H1 (cell line): ENCODE measurements at regions not wholly inside any gene's neighbourhood (a gene's known extent, or its start where the extent isn't known, plus 50 kb on each side); places are given as distances from the start of the nearest gene placed in this dataset.
A peak's percentile ranks its signal among the peaks of the same experiment; 100 is the strongest.
"Not testable (repeated sequence)": the region's sequence is repeated elsewhere in the genome, so short reads cannot be mapped to it uniquely, and the experiment has no call there.

ENCODE experiments used
- CTCF ChIA-PET: fragments of 300-600 bp; sonication (Branson Sonifier 250); formaldehyde crosslinking; loops from one replicate; lab custom pipeline; 2021; ENCODE audit not compliant: partially characterized antibody; lab: Charles Lee
- POLR2A ChIA-PET: fragments of 300-600 bp; sonication (Branson Sonifier 250); formaldehyde crosslinking; loops from one replicate; lab custom pipeline; 2021; ENCODE audit warnings: inconsistent platforms; ENCODE audit not compliant: partially characterized antibody; lab: Charles Lee
- DNase-seq, 2 experiments: peaks; one replicate each; pipeline versions ENCODE4 v3.0.0 to v3.0.0-alpha.2; 2010 to 2022; ENCODE audit warnings: low spot score in 2 of 2, low read depth in 1 of 2, mixed read lengths in 1 of 2
- FAIRE-seq: peaks from 2 replicates; lab custom pipeline; 2011; peaks lifted over from hg19 to GRCh38; lab: Jason Lieb, UNC
- H2AFZ ChIP-seq: 2 replicates; pipeline ENCODE4 v1.8.1; 2012; ENCODE audit warnings: low read length, inconsistent platforms
- H2AK5ac ChIP-seq: 2 replicates; pipeline ENCODE4 v1.6.1; 2013; ENCODE audit warnings: low read depth, low read length
- H2BK120ac ChIP-seq: replicated peaks from 2 replicates; pipeline ENCODE3; 2013; ENCODE audit warnings: low read depth, low read length, inconsistent platforms
- H2BK12ac ChIP-seq: 2 replicates; pipeline ENCODE4 v1.6.1; 2013; ENCODE audit warnings: low read depth, low read length
- H2BK15ac ChIP-seq: 2 replicates; pipeline ENCODE4 v1.6.1; 2013; ENCODE audit warnings: low read length
- H2BK20ac ChIP-seq: 2 replicates; pipeline ENCODE4 v1.6.1; 2013; ENCODE audit warnings: low read length
- H2BK5ac ChIP-seq: 2 replicates; pipeline ENCODE4 v1.6.1; 2013; ENCODE audit warnings: low read depth, low read length
- H3K14ac ChIP-seq: 2 replicates; pipeline ENCODE4 v1.6.1; 2013; ENCODE audit warnings: inconsistent platforms; ENCODE audit not compliant: insufficient read length
- H3K18ac ChIP-seq: 2 replicates; pipeline ENCODE4 v1.6.1; 2013; ENCODE audit warnings: low read length; ENCODE audit errors: extremely low read depth
- H3K23ac ChIP-seq: 2 replicates; pipeline ENCODE4 v1.6.1; 2013; ENCODE audit warnings: inconsistent platforms; ENCODE audit not compliant: insufficient read length
- H3K23me2 ChIP-seq: 2 replicates; pipeline ENCODE4 v1.6.1; 2013; ENCODE audit warnings: low read depth, low read length
- H3K27ac ChIP-seq: 2 replicates; pipeline ENCODE4 v1.6.1; 2011; ENCODE audit warnings: low read depth, low read length, inconsistent platforms
- H3K27me3 ChIP-seq, 4 experiments: replicated peaks in 1 of 4; 1 replicate in 1 of 4; 2 replicates in 3 of 4; pipeline versions ENCODE4 v1.6.1 to v1.8.1; 2011 to 2013; ENCODE audit warnings: low read length in 3 of 4, mild to moderate bottlenecking in 3 of 4, inconsistent platforms in 2 of 4, mixed read lengths in 2 of 4, moderate library complexity in 1 of 4; ENCODE audit not compliant: control insufficient read depth in 3 of 4, insufficient read depth in 3 of 4; ENCODE audit errors: extremely low read depth in 1 of 4
- H3K36me3 ChIP-seq, 4 experiments: 2 replicates each; pipeline versions ENCODE4 v1.6.1 to v1.8.1; 2011 to 2013; ENCODE audit warnings: mild to moderate bottlenecking in 4 of 4, low read length in 3 of 4, moderate library complexity in 2 of 4, control low read depth in 1 of 4, inconsistent platforms in 1 of 4; ENCODE audit not compliant: insufficient read depth in 4 of 4, control insufficient read depth in 2 of 4
- H3K4ac ChIP-seq: replicated peaks from 2 replicates; pipeline ENCODE3; 2013; ENCODE audit warnings: low read length, low read depth, mixed read lengths, inconsistent platforms; ENCODE audit not compliant: insufficient read length
- H3K4me1 ChIP-seq, 4 experiments: replicated peaks in 1 of 4; 1 replicate in 1 of 4; 2 replicates in 3 of 4; pipeline versions ENCODE4 v1.6.1 to v1.8.1; 2011 to 2013; ENCODE audit warnings: low read length in 3 of 4, inconsistent platforms in 2 of 4, mixed read lengths in 1 of 4; ENCODE audit not compliant: insufficient read depth in 4 of 4, control insufficient read depth in 3 of 4
- H3K4me2 ChIP-seq, 2 experiments: 2 replicates each; pipeline versions ENCODE4 v1.6.1 to v1.8.1; 2011 to 2013; ENCODE audit warnings: low read depth in 2 of 2, low read length in 2 of 2, control low read depth in 1 of 2, inconsistent platforms in 1 of 2, mild to moderate bottlenecking in 1 of 2; ENCODE audit not compliant: insufficient read depth in 1 of 2
- H3K4me3 ChIP-seq, 4 experiments: fragments of 200-600, 300-600 bp in 1 of 4; sonication (generic), shearing (Covaris generic), sonication (Bioruptor Twin) in 1 of 4; 2 replicates each; pipeline versions ENCODE4 v1.5.1 to v1.8.1; 2011 to 2016; ENCODE audit warnings: low read length in 4 of 4, low read depth in 3 of 4, control low read depth in 2 of 4, inconsistent platforms in 2 of 4, mild to moderate bottlenecking in 2 of 4, mixed read lengths in 1 of 4, moderate library complexity in 1 of 4; ENCODE audit not compliant: insufficient read depth in 2 of 4; ENCODE audit errors: extremely low read depth in 1 of 4
- H3K56ac ChIP-seq: replicated peaks from 2 replicates; pipeline ENCODE3; 2013; ENCODE audit warnings: low read depth, mild to moderate bottlenecking, mixed read lengths, low read length, inconsistent platforms; ENCODE audit not compliant: insufficient read length
- H3K79me1 ChIP-seq: 2 replicates; pipeline ENCODE4 v1.6.1; 2013; ENCODE audit warnings: low read depth, low read length, control low read depth
- H3K79me2 ChIP-seq, 2 experiments: 2 replicates each; pipeline versions ENCODE4 v1.6.1 to v1.8.1; 2012 to 2013; ENCODE audit warnings: low read length in 2 of 2, mild to moderate bottlenecking in 2 of 2, inconsistent platforms in 1 of 2; ENCODE audit not compliant: insufficient read depth in 2 of 2, control insufficient read depth in 1 of 2
- H3K9ac ChIP-seq, 4 experiments: replicated peaks in 1 of 4; 1 replicate in 1 of 4; 2 replicates in 3 of 4; pipeline versions ENCODE4 v1.6.1 to v1.8.1; 2011 to 2013; ENCODE audit warnings: low read depth in 3 of 4, low read length in 3 of 4, control low read depth in 2 of 4, mild to moderate bottlenecking in 2 of 4, moderate library complexity in 2 of 4, inconsistent platforms in 1 of 4; ENCODE audit errors: extremely low read depth in 1 of 4
- H3K9me3 ChIP-seq, 2 experiments: 2 replicates each; pipeline versions ENCODE4 v1.6.1 to v1.8.1; 2012 to 2013; ENCODE audit warnings: mild to moderate bottlenecking in 2 of 2, moderate library complexity in 2 of 2, control low read depth in 1 of 2, inconsistent platforms in 1 of 2, low read depth in 1 of 2, low read length in 1 of 2, mixed read lengths in 1 of 2; ENCODE audit not compliant: insufficient read depth in 2 of 2
- H4K20me1 ChIP-seq, 2 experiments: replicated peaks in 1 of 2; 2 replicates each; pipeline versions ENCODE3 to v1.8.1; 2011 to 2013; ENCODE audit warnings: inconsistent platforms in 2 of 2, low read length in 2 of 2, mild to moderate bottlenecking in 1 of 2; ENCODE audit not compliant: insufficient read depth in 2 of 2, control insufficient read depth in 1 of 2
- H4K5ac ChIP-seq: 2 replicates; pipeline ENCODE4 v1.6.1; 2013; ENCODE audit warnings: low read length, low read depth, mixed read lengths, inconsistent platforms; ENCODE audit not compliant: insufficient read length
- H4K8ac ChIP-seq: 2 replicates; pipeline ENCODE4 v1.8.0; 2013; ENCODE audit warnings: mild to moderate bottlenecking, moderate library complexity, low read length, inconsistent platforms; ENCODE audit not compliant: insufficient read depth; ENCODE audit errors: extremely low read depth
- H4K91ac ChIP-seq: replicated peaks from 2 replicates; pipeline ENCODE3; 2013; ENCODE audit warnings: low read length, mixed read lengths, inconsistent platforms; ENCODE audit not compliant: insufficient read length
- CEBPB ChIP-seq: IDR thresholded peaks from 2 replicates; pipeline ENCODE4 v1.6.1; 2012; ENCODE audit warnings: low read depth, low read length
- CTCF ChIP-seq, 3 experiments: IDR thresholded peaks; 1 replicate in 2 of 3; 2 replicates in 1 of 3; pipeline versions ENCODE4 v1.5.1 to v1.6.1; 2011; ENCODE audit warnings: low read length in 3 of 3, mild to moderate bottlenecking in 3 of 3, inconsistent platforms in 2 of 3, low read depth in 1 of 3, moderate library complexity in 1 of 3; ENCODE audit not compliant: insufficient read depth in 1 of 3; ENCODE audit errors: control extremely low read depth in 1 of 3
- WGBS, 2 experiments: shearing (Covaris generic) in 1 of 2; methylation state at CpG; one replicate each; pipeline versions ENCODE4 v1.1.6 to v1.1.7; 2013 to 2015; ENCODE audit warnings: low lambda C conversion rate in 2 of 2, mixed read lengths in 2 of 2, inconsistent platforms in 1 of 2, low coverage in 1 of 2, missing lambda C conversion rate in 1 of 2; ENCODE audit not compliant: insufficient replicate concordance in 2 of 2, insufficient coverage in 1 of 2, insufficient read length in 1 of 2; ENCODE audit errors: extremely low coverage in 1 of 2, missing lambda C conversion rate in 1 of 2; 5-methylcytosine and 5-hydroxymethylcytosine counted together

GRCh38 chr7:24439104-24439503 lies 134.1 kb upstream of the PALS2 start:
- peak; percentile 87 for FAIRE-seq
- H3K4me2 ChIP-seq, H3K23me2 ChIP-seq, H3K9me3 ChIP-seq, H3K36me3 ChIP-seq, H3K79me2 ChIP-seq, H2AK5ac ChIP-seq, H3K27ac ChIP-seq, H4K8ac ChIP-seq, H3K4me3 ChIP-seq, H2BK12ac ChIP-seq, H4K91ac ChIP-seq, H2BK5ac ChIP-seq, H2BK15ac ChIP-seq, H3K23ac ChIP-seq, DNase-seq, H4K5ac ChIP-seq, H3K56ac ChIP-seq, H2AFZ ChIP-seq, H3K79me1 ChIP-seq, H3K4ac ChIP-seq, H2BK20ac ChIP-seq, H4K20me1 ChIP-seq, H3K14ac ChIP-seq, H3K18ac ChIP-seq, H2BK120ac ChIP-seq, H3K9ac ChIP-seq, H3K27me3 ChIP-seq: not testable (repeated sequence)
- WGBS, 2 experiments = 85% methylated on average over 3 of the region's 3 CpGs; no CpG with 5 or more reads in 1 of the 2 experiments
- TF ChIP-seq CTCF (IDR thresholded peaks at IDR 0.05; ENCODE audit: control extremely low read depth in 1 of 3, insufficient read depth in 1 of 3, low read depth in 1 of 3, low read length in 3 of 3) (peak in 1 of 3 experiments; percentile 6; a peak in 1 of 4 replicates), CEBPB (peak; percentile 74)
- POLR2A ChIA-PET = interaction anchor here (1.4 kb wide), 1 partner anchor 11 kb away, joined by 3 read pairs; no protein-coding TSS in a partner anchor
- CTCF ChIA-PET = interaction anchor here (1.0 to 1.3 kb wide), 3 partner anchors 16 to 39 kb away, joined by 3 to 4 read pairs (median 3); no protein-coding TSS in a partner anchor
- H3K4me1 ChIP-seq = peaks cover 5 to 29% (median 24%) of the 10 kb centered on the region in 4 experiments; a peak in 5 of 7 replicates
